Nephron progenitor cell (in vitro differentiated cells): ENCODE measurements at regions not wholly inside any gene's neighbourhood (a gene's known extent, or its start where the extent isn't known, plus 50 kb on each side); places are given as distances from the start of the nearest gene placed in this dataset.

Experiments used
- DNase-seq: peaks from one replicate; pipeline ENCODE4 v3.0.0; 2021
- H3K27ac Mint-ChIP-seq: 2 replicates; pipeline ENCODE4 v1.8.0; 2021; ENCODE audit warnings: mild to moderate bottlenecking, moderate library complexity, mixed read lengths
- H3K27me3 Mint-ChIP-seq: 2 replicates; pipeline ENCODE4 v1.8.0; 2021; ENCODE audit warnings: mild to moderate bottlenecking, low read depth, mixed read lengths; ENCODE audit not compliant: poor library complexity
- H3K36me3 Mint-ChIP-seq: 2 replicates; pipeline ENCODE4 v1.8.0; 2021; ENCODE audit warnings: low read depth, mixed read lengths
- H3K4me1 Mint-ChIP-seq: 2 replicates; pipeline ENCODE4 v1.8.0; 2021; ENCODE audit warnings: mixed read lengths
- H3K4me3 Mint-ChIP-seq: 2 replicates; pipeline ENCODE4 v1.8.0; 2021; ENCODE audit warnings: mild to moderate bottlenecking, moderate library complexity, mixed read lengths
- H3K9me3 Mint-ChIP-seq: 2 replicates; pipeline ENCODE4 v1.8.0; 2021; ENCODE audit warnings: mild to moderate bottlenecking, moderate library complexity, mixed read lengths
- TF ChIP-seq, protein P1 (sequence below): fragments of 200-600 bp; sonication (generic); IDR thresholded peaks from 2 replicates; pipeline ENCODE4 v1.5.0; 2021; ENCODE audit warnings: antibody characterized with exemption

DNA sequence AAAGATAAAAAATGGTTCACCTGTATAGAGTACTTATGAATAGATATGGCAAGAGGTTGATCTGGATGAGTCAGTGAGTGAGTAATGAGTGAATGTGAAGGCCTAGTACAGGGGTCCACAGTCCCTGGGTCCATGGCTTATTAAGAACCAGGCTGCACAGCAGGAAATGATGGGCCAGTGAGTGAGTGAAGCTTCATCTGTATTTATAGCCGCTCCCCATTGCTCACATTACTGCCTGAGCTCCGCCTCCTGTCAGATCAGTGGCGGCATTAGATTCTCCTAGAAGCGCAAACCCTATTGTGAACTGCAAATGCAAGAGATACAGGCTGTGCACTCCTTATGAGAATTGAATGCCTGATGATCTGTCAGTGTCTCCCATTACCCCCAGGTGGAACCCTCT is 307.7 kb upstream of the ZNF608 start:
- Mint-ChIP-seq H3K27ac (no peak overlapping the region), H3K4me1 (peaks cover 70% of the 10 kb centered on the region), H3K9me3 (peaks cover 20% of the 10 kb centered on the region), H3K4me3 (no peak overlapping the region), H3K36me3 (peaks cover 22% of the 10 kb centered on the region), H3K27me3 (no peaks in the 10 kb centered on the region)
- TF ChIP-seq, protein P1, sequence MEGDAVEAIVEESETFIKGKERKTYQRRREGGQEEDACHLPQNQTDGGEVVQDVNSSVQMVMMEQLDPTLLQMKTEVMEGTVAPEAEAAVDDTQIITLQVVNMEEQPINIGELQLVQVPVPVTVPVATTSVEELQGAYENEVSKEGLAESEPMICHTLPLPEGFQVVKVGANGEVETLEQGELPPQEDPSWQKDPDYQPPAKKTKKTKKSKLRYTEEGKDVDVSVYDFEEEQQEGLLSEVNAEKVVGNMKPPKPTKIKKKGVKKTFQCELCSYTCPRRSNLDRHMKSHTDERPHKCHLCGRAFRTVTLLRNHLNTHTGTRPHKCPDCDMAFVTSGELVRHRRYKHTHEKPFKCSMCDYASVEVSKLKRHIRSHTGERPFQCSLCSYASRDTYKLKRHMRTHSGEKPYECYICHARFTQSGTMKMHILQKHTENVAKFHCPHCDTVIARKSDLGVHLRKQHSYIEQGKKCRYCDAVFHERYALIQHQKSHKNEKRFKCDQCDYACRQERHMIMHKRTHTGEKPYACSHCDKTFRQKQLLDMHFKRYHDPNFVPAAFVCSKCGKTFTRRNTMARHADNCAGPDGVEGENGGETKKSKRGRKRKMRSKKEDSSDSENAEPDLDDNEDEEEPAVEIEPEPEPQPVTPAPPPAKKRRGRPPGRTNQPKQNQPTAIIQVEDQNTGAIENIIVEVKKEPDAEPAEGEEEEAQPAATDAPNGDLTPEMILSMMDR, result no peak
- no peak for DNase-seq

DNA sequence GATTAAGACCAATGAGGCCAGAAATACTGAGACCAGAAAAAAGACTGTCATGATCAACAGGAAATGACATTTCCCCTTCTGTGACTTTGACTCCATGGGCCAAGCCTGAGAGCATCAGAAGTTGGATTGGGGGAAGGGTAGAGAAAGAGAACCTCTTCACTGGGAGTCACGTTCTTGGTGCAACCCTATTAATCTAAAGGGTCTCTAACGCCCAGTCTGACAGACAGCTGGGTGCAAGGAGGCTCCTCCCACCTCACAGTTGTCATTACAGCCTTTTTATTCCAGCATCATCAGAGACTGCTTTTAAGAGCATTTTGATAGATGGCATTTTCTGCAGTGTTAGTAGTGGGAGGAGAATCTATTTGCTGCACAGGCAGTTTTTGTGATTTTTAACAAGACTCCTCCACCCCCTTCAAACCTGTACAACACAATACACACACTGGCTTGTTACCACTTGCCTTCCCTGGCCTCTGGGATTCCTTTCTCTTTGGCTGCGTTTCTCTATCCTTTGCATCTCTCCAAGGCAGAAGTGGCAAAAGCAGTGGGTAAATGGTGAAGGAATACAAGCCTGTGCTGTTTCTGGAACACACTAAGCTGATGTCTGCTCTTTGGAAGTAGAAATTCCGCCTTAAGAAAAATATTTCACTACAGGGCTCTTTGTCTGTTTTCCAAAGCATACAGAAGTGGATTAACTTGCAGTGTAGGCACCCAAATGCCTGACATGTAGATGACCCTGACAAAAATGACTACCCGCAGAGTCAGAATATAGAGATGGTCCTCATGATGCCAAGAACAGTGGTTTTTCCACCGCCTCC is 310.4 kb upstream of the ZNF608 start:
- H3K9me3 Mint-ChIP-seq, result peaks cover 7% of the 10 kb centered on the region
- no peak for DNase-seq
- peak overlapping the region; percentile 87 for H3K27ac Mint-ChIP-seq
- H3K4me1 Mint-ChIP-seq, result peaks cover 80% of the 10 kb centered on the region
- peaks cover 17% of the 10 kb centered on the region for H3K36me3 Mint-ChIP-seq
- H3K4me3 Mint-ChIP-seq, result no peak overlapping the region
- H3K27me3 Mint-ChIP-seq, result no peaks in the 10 kb centered on the region
- TF ChIP-seq, protein P1, result no peak

DNA sequence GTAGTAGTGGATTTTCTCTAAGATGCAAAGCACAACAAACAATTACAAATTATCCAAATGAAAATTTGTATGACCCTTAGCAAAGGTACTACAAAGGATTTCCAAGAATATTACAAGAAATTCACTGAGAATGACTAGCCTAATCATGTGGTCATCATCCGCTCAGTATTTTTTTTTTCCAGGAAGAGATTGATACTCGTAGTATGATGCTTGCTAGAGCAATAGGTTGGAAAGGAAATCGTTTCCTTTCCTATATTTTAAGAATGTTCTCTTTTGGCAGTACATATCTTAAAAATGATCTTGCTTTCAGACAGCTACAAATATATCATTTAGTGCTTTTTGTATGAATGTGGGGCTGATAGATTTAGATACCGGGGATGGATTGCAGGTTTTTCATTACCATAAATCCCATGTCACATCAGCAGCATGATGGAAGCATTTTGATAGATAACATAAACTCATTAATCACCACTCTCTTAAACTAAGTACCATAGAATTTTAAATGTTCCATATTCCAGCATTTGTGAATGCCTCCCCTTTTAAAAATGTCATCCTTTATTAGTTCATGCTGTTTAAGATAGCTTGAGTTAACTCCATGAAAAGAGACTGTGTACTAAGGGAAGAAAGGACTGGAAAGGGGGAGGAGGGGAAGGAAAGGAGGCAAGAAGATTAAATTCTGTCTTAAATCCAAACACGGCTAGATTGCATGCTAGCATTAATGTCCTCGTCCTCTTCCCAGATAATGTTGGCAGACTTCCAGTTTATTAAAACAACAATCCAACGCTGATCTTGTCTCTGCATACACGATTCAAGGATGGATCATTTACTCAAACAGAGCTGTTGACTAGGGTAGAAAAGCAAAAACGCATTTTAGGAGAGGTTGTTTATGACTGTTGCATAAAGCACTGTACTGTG is 311.7 kb upstream of the ZNF608 start:
- H3K9me3 Mint-ChIP-seq, result no peaks in the 10 kb centered on the region
- peak overlapping the region; percentile 24 for H3K4me3 Mint-ChIP-seq
- H3K36me3 Mint-ChIP-seq, result peaks cover 9% of the 10 kb centered on the region
- TF ChIP-seq, protein P1, result no peak
- H3K4me1 Mint-ChIP-seq, result peaks cover 72% of the 10 kb centered on the region
- no peaks in the 10 kb centered on the region for H3K27me3 Mint-ChIP-seq
- no peak for DNase-seq
- H3K27ac Mint-ChIP-seq, result peak overlapping the region; percentile 94

DNA sequence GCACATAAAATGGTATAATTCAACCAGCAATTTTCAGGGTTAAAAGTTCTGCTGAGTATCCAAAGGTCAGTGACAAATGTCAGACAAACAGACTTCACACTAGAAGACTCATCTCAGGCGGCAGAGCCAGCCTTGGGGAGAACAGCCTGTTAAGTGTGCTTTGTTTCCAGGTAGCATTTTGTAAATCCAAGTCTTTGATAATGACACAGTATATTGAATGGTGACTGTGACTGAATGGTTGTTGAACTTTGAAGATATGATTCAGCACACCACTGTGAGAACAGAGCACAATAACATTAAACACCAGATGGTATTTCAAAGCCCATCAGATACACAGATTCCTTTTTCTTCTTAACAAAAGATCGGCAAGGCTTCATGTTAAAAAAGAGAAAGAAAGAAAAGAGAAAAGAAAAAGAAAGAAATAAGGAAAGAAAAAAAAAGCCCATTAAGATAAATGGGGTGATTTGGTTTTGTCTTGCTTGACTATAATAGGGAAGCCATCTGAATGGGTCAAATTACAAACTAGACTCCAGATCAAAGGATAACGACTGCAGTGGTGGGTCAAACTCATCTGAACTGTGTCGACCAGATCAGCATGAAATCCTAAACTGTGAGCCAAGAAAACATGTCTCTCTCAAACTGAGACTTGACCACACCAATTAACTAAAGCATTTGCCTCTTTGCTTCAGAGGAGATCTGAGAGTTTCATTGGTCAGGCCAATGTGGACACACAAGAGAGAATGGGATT is 313.0 kb upstream of the ZNF608 start:
- Mint-ChIP-seq H3K4me3 (peak overlapping the region; percentile 54), H3K36me3 (no peaks in the 10 kb centered on the region), H3K27ac (peak overlapping the region; percentile 96), H3K4me1 (peaks cover 72% of the 10 kb centered on the region), H3K27me3 (no peaks in the 10 kb centered on the region), H3K9me3 (no peaks in the 10 kb centered on the region)
- TF ChIP-seq, protein P1, result no peak
- DNase-seq, result no peak

DNA sequence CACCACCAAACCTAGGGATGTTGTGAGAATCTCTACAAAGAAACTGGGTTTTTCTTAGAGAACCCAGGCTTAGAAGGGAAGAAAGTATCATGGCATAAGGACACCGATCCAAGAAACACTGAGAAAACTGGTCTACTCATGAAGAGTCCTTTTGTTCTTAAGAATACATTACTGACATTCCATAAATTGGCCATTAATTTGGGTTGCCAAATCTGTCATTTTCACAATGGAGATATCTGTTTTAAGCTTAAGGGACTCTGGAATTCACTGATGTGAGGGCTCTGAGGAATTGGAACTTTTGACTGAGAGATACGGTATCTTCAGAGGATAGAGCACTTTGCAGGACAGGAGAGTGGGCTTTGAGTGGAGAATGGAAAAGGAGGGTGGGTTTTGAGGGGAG is 315.3 kb upstream of the ZNF608 start:
- Mint-ChIP-seq H3K27me3 (no peaks in the 10 kb centered on the region), H3K9me3 (peaks cover 3% of the 10 kb centered on the region), H3K4me1 (peaks cover 80% of the 10 kb centered on the region), H3K27ac (no peak overlapping the region), H3K4me3 (no peak overlapping the region), H3K36me3 (no peaks in the 10 kb centered on the region)
- DNase-seq, result no peak
- TF ChIP-seq, protein P1, result no peak
